ENCODE measurements at regions not wholly inside any gene's neighbourhood (a gene's known extent, or its start where the extent isn't known, plus 50 kb on each side); places are given as distances from the start of the nearest gene placed in this dataset.

- H3K9me3 Mint-ChIP-seq: no peaks in the 10 kb centered on the region
- H3K4me3 ChIP-seq: no peak overlapping the region
- H3K36me3 Mint-ChIP-seq (ENCODE audit: low read depth): no peaks in the 10 kb centered on the region
- H3F3A ChIP-seq (replicated peaks; ENCODE audit: low read depth): no peaks in the 10 kb centered on the region
- TF ChIP-seq REST (IDR thresholded peaks at IDR 0.05; ENCODE audit: unreplicated experiment) (no peak), EZH2phosphoT487 (IDR thresholded peaks at IDR 0.05; ENCODE audit: unreplicated experiment) (no peak), NANOG (IDR thresholded peaks at IDR 0.05; ENCODE audit: borderline replicate concordance) (no peak), ETS1 (IDR thresholded peaks at IDR 0.05) (no peak), POLR2AphosphoS5 (IDR thresholded peaks at IDR 0.05; ENCODE audit: low read depth) (no peak), ZNF462 (CRISPR knock-in tag; IDR thresholded peaks at IDR 0.05) (no peak), EZH2 (IDR thresholded peaks at IDR 0.05; ENCODE audit: low read depth, unreplicated experiment) (no peak), STAT1 (IDR thresholded peaks at IDR 0.05; ENCODE audit: unreplicated experiment) (no peak), CTCF (conservative IDR thresholded peaks at IDR 0.05; ENCODE audit: low read depth in 2 of 2) (no peak), JUNB (IDR thresholded peaks at IDR 0.05; ENCODE audit: unreplicated experiment) (no peak), CREB1 (CRISPR knock-in tag; IDR thresholded peaks at IDR 0.05; ENCODE audit: low read depth) (no peak), ZNF331 (CRISPR knock-in tag; IDR thresholded peaks at IDR 0.05; ENCODE audit: low read depth) (no peak), ZNF114 (CRISPR knock-in tag; IDR thresholded peaks at IDR 0.05) (no peak)
- no peak overlapping the region for H3K4me2 ChIP-seq
- no peak overlapping the region for H3K4me3 Mint-ChIP-seq
- H4K20me1 ChIP-seq (replicated peaks; ENCODE audit: insufficient read depth): no peaks in the 10 kb centered on the region
- DNase-seq (ENCODE audit: low spot score) (no peak), ATAC-seq (no peak)
- no peaks in the 10 kb centered on the region for H3K27me3 ChIP-seq (ENCODE audit: insufficient read depth)
- H2AFZ ChIP-seq: no peak overlapping the region
- no peaks in the 10 kb centered on the region; the same call in 2 of the 3 replicates for H3K4me1 Mint-ChIP-seq
- H3K27ac Mint-ChIP-seq: no peak overlapping the region
- H3K79me2 ChIP-seq (replicated peaks; ENCODE audit: insufficient read depth): no peaks in the 10 kb centered on the region
- no peak overlapping the region for H3K27ac ChIP-seq (ENCODE audit: low read depth)
- H3K27me3 Mint-ChIP-seq (ENCODE audit: insufficient read depth, low read depth, poor library complexity): peaks cover 8% of the 10 kb centered on the region
- no peaks in the 10 kb centered on the region for H3K4me1 ChIP-seq (ENCODE audit: insufficient read depth)
- H3K36me3 ChIP-seq (ENCODE audit: insufficient read depth): no peaks in the 10 kb centered on the region
- H3K9me2 ChIP-seq (ENCODE audit: insufficient read depth): no peaks in the 10 kb centered on the region
Observed at GRCh38 chr22:48901324-48901723, 926.3 kb downstream of the BRD1 start.

Measured in GM23338 (cell line).